ENCODE measurements at regions not wholly inside any gene's neighbourhood (a gene's known extent, or its start where the extent isn't known, plus 50 kb on each side); places are given as distances from the start of the nearest gene placed in this dataset.

GRCh38 chr20:52921340-52921739 lies 50.8 kb upstream of the TSHZ2 start:
- TF ChIP-seq CTCF (IDR thresholded peaks at IDR 0.05), result no peak
- Histone ChIP-seq H3K27ac (no peak overlapping the region), H3K4me3 (no peak overlapping the region)
- no peak for DNase-seq (ENCODE audit: low spot score)

GRCh38 chr20:52918311-52918710 lies 53.8 kb upstream of the TSHZ2 start:
- Histone ChIP-seq H3K27ac (no peak overlapping the region), H3K4me3 (no peak overlapping the region)
- no peak for TF ChIP-seq CTCF (IDR thresholded peaks at IDR 0.05)
- DNase-seq (ENCODE audit: low spot score), result no peak

GRCh38 chr20:52915564-52915963 lies 56.6 kb upstream of the TSHZ2 start:
- no peak for DNase-seq (ENCODE audit: low spot score)
- TF ChIP-seq CTCF (IDR thresholded peaks at IDR 0.05), result no peak
- no peak overlapping the region for H3K27ac ChIP-seq
- H3K4me3 ChIP-seq, result no peak overlapping the region

GRCh38 chr20:52914870-52915269 lies 57.3 kb upstream of the TSHZ2 start:
- Histone ChIP-seq H3K27ac (no peak overlapping the region), H3K4me3 (no peak overlapping the region)
- no peak for DNase-seq (ENCODE audit: low spot score)
- no peak for TF ChIP-seq CTCF (IDR thresholded peaks at IDR 0.05)

- Histone ChIP-seq H3K27ac (no peak overlapping the region), H3K4me3 (no peak overlapping the region)
- no peak for TF ChIP-seq CTCF (IDR thresholded peaks at IDR 0.05)
- DNase-seq (ENCODE audit: low spot score), result no peak
Measured at GRCh38 chr20:52913650-52914387, 58.3 kb upstream of the TSHZ2 start.

GRCh38 chr20:52905241-52905994 lies 66.7 kb upstream of the TSHZ2 start:
- Histone ChIP-seq H3K27ac (no peak overlapping the region), H3K4me3 (no peak overlapping the region)
- no peak for TF ChIP-seq CTCF (IDR thresholded peaks at IDR 0.05)
- no peak for DNase-seq (ENCODE audit: low spot score)

- Histone ChIP-seq H3K4me3 (no peak overlapping the region), H3K27ac (no peak overlapping the region)
- no peak for TF ChIP-seq CTCF (IDR thresholded peaks at IDR 0.05)
- no peak for DNase-seq (ENCODE audit: low spot score)
Measured at GRCh38 chr20:52904837-52905236, 67.3 kb upstream of the TSHZ2 start.

All from coronary artery (tissue), 2 donors.